NT2/D1 (cell line): ENCODE measurements at regions not wholly inside any gene's neighbourhood (a gene's known extent, or its start where the extent isn't known, plus 50 kb on each side); places are given as distances from the start of the nearest gene placed in this dataset.

ENCODE experiments used
- YY1 ChIP-seq: IDR thresholded peaks from 2 replicates; pipeline ENCODE4 v1.6.1; 2011; ENCODE audit not compliant: insufficient read length, insufficient read depth
- ZNF274 ChIP-seq: IDR thresholded peaks from 2 replicates; pipeline ENCODE4 v1.6.1; 2011; ENCODE audit warnings: mild to moderate bottlenecking, low read depth, low read length

DNA sequence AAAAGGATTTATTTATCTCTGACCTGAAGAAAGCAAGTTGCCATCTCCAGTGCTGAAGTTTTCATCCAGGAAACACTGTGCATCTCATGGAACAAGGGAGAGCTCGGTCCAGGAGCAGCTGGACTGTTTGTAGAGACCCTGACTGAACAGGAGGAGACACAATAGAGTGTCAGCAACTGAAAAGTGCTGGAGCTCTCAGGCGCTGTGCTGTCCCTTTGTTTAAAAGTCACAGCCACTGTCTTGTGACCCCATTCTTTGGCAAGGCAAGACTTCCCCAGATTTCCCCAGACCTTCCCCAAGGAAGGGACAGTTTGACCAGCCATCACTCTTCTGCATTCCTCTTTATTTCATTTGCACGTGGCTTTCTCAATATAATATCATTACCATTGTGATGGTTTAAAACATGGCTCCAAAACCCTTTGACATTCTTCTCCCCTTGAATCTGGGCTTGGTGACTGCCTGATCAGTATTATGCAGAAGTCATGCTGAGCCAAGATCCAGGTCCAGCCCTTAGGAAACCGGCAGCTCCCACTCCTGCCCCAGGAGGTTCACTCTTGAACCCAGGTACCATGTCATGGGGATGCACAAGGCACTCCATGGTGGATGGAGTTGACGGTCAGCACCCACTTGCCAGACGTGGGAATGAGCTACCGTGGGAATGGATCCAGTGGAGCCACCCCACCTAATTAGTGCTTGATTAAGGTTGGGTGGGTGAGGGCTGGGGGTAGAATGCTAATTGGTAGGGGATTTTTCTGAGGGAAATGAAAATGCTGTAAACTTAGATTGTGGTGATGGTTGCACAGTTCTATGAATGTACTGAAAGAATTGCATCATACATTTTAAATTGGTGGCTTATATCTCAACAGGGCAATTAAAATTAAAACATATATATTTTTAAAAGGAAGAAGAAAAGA is 497.9 kb upstream of the RAB6C start:
- TF ChIP-seq YY1 (no peak), ZNF274 (no peak)
